GM18508 (cell line): ENCODE measurements at regions not wholly inside any gene's neighbourhood (a gene's known extent, or its start where the extent isn't known, plus 50 kb on each side); places are given as distances from the start of the nearest gene placed in this dataset.

Source experiments
- ATAC-seq: cut with Tn5 transposase; IDR thresholded peaks from one replicate; pipeline ENCODE4 v1.9.1; 2021; ENCODE audit warnings: moderate number of reproducible peaks; ENCODE audit not compliant: insufficient read depth, unreplicated experiment

DNA sequence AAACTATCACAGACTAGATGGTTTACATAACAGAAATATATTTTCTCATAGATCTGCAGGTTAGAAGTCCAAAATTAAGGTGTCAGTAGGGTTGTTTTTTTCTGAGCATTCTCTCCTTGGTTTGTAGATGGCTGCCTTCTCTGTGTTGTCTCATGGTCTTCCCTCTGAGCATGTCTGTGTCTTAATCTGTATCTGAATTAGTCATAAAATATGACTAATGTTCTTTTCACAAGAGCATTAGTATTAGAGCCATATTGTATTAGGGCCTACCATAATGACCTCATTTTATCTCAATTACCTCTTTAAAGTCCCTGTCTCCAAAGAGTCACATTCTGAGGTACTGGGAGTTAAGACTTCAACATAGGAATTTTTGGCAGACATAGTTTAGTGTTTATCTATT is 77.2 kb upstream of the OBI1 start:
- no peak for ATAC-seq

DNA sequence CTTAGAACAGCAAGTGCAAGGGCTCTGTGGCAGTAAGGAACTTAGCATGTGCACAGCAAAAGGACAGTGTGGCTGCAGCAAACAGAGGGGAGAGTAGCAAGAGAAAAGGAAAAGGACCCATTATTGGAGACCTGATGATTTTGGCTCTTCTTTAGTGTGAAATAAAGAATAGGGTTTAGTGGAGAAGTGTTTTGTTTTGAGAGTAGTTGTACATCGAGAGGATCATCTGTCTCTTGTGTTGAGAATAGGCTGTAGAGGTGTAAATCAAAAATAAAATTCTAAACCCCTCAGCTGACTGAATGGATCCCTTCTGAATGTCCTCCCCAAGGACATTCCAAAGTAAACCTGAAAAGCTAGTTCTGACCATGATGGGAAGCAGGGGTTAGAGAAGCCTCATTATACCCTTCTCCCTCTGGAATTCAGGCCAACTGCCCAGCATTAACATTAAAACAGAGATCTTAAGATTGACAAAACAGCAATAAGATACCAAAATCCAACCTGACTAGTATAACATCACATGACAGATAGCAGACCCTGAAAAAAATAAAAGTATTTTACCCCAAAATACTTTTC is 73.6 kb upstream of the OBI1 start:
- ATAC-seq: no peak

DNA sequence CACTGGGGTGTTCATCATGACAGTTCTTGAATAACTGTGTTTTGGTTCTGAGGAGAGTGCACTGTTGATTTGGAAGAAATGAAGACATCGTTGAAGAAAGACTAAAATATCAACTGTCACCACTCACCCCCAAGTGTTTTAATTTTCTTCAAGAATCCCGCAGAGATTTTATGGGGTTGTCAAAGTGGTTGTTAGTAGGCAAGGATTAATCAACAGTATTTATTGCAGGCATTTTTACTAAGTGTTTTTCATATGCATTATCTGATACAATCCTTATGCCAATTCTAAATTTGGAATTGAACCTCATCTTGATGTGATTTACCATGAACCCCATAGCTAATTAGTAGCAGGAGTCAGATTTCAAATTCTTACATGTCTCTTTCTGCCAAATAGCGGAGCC is 63.7 kb upstream of the OBI1 start:
- ATAC-seq: no peak

DNA sequence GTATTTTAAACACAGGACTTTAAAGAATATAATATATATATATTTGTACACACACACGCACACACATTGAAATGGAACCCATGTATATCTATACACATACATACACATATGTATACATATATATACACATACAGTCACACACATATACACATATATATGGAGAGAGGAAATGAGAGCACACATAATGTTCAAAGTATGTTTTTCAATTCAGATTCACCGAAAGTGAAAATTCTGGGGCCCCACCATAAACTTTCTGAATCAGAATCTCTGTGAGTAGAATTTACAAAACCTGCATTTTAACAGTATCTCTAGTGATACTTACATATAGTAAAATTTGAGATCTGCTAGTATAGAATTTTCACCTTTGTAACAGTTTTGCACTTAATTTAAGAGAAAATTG is 60.4 kb upstream of the OBI1 start:
- no peak for ATAC-seq

DNA sequence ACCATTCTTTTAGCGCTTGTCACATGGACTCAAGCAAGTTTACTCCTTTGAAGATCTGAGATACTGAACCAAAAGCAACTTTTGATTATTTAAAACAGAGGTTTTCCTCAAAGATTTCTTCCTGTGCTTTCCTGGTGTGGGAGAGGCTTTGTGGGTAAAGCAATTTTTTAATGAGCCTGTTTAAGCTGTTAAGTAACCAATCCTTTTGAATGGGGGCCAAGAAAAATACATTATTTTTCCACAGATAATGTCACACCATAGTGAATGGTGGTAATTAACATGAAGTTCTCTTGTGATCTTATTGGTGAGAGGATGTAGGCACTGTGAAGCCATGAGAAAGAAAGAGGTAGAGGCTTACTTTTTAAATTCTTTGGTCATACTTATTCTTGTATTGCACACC is 55.8 kb upstream of the OBI1 start:
- ATAC-seq: no peak

DNA sequence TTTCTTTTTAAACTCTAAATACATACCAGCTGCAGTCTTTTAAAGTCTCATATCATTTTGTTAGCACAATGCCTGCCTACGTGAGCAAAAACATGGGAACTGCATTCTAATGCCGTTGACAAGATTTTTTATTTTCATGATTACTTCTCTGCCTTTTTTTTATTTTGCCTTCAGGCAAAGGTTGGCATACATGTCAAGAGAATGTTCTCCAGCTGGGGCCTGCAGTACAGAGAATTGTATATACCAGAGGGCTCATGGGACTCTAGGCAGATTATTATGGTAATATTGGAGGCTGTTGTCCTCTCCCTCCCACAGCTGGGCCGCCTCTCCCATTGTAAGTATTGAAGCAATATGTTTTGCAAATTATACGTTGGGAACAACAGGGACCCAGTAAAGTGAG is 53.9 kb upstream of the OBI1 start:
- ATAC-seq: no peak

DNA sequence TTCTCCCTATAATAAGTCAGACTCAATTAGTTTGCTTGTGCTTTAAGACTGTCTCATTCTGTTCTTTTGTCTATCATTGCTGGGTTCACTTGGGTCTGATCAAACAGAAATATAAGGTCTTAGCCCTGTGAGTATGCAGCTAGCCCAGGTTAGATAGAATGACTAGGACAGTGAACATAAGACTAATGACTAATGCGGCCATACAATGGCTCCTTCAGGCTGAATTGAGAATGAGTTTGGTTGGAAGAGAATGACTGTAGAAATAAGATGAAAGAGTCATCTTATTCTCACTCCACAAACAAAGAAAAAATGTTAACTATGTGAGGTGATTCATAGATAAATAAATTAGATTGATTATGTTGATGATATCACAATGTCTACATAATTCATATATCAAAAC is 50.1 kb upstream of the OBI1 start:
- ATAC-seq: no peak
